Body of pancreas (tissue), 4 donors: ENCODE measurements at regions not wholly inside any gene's neighbourhood (a gene's known extent, or its start where the extent isn't known, plus 50 kb on each side); places are given as distances from the start of the nearest gene placed in this dataset.

Experiments used
- CTCF ChIP-seq, 7 experiments: fragments of 450-650 bp in 4 of 7; fragments of 200-600 bp in 3 of 7; sonication (generic) in 3 of 7; IDR thresholded peaks; one replicate each; pipeline ENCODE4 v1.5.1; 2016 to 2019; ENCODE audit warnings: antibody characterized with exemption in 7 of 7
- POLR2A ChIP-seq, 3 donors: fragments of 450-650 bp; IDR thresholded peaks; one replicate each; pipeline ENCODE4 v1.6.1; 2016; ENCODE audit warnings: antibody characterized with exemption in 3 of 3, mild to moderate bottlenecking in 2 of 3

GRCh38 chr4:127484117-127484516, 148.6 kb upstream of the INTU start:
- TF ChIP-seq CTCF (IDR thresholded peaks at IDR 0.05) (no peak), POLR2A (IDR thresholded peaks at IDR 0.05) (no peak)
